ENCODE measurements at regions not wholly inside any gene's neighbourhood (a gene's known extent, or its start where the extent isn't known, plus 50 kb on each side); places are given as distances from the start of the nearest gene placed in this dataset.
"Not testable (repeated sequence)": the region's sequence is repeated elsewhere in the genome, so short reads cannot be mapped to it uniquely, and the experiment has no call there.

DNA sequence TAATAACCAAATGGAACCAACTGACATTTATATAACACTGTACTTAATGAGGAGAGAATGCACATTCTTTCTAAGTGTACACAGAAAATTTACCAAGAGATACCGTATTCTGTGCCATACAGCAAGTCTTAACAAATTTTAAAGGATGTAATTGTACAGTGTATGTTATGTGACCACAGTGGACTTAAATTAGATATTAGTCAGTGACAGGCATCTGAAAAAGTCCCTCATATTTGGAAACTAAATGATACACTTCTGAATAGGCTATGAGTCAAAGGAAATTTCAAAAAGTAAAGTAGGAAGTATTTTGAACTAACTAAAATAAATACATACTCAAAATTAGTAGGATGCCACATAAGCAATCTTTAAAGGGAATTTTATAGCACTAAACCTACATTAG lies 59.6 kb upstream of the P3H2 start:
- no peak for DNase-seq (ENCODE audit: low read depth)
- no peak overlapping the region for H3K4me3 ChIP-seq (ENCODE audit: low read depth, low read length)
- TF ChIP-seq, protein P1, sequence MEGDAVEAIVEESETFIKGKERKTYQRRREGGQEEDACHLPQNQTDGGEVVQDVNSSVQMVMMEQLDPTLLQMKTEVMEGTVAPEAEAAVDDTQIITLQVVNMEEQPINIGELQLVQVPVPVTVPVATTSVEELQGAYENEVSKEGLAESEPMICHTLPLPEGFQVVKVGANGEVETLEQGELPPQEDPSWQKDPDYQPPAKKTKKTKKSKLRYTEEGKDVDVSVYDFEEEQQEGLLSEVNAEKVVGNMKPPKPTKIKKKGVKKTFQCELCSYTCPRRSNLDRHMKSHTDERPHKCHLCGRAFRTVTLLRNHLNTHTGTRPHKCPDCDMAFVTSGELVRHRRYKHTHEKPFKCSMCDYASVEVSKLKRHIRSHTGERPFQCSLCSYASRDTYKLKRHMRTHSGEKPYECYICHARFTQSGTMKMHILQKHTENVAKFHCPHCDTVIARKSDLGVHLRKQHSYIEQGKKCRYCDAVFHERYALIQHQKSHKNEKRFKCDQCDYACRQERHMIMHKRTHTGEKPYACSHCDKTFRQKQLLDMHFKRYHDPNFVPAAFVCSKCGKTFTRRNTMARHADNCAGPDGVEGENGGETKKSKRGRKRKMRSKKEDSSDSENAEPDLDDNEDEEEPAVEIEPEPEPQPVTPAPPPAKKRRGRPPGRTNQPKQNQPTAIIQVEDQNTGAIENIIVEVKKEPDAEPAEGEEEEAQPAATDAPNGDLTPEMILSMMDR (IDR thresholded peaks at IDR 0.05; ENCODE audit: control insufficient read depth, extremely low read depth, insufficient read depth), result no peak

DNA sequence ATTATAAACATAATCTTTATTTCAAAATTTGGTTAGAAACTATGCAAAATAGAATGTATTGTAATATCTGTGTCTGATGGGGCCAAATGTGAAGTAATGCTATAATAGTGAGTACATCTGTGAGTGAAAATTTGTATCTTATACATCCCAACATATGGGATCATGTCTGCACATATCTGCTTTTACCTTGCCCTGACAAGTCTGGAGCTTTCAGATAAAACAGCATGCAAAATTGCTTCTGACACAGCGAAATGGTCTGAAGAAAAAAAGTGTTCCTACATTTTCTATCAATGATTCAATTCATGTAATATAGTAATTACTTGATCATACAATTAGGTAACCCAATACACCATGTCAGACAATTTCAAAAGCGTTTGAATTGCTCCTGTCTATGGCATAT lies 58.1 kb upstream of the P3H2 start:
- TF ChIP-seq, protein P1 (IDR thresholded peaks at IDR 0.05; ENCODE audit: control insufficient read depth, extremely low read depth, insufficient read depth), result no peak
- H3K4me3 ChIP-seq (ENCODE audit: low read depth, low read length), result no peak overlapping the region
- DNase-seq (ENCODE audit: low read depth), result no peak

DNA sequence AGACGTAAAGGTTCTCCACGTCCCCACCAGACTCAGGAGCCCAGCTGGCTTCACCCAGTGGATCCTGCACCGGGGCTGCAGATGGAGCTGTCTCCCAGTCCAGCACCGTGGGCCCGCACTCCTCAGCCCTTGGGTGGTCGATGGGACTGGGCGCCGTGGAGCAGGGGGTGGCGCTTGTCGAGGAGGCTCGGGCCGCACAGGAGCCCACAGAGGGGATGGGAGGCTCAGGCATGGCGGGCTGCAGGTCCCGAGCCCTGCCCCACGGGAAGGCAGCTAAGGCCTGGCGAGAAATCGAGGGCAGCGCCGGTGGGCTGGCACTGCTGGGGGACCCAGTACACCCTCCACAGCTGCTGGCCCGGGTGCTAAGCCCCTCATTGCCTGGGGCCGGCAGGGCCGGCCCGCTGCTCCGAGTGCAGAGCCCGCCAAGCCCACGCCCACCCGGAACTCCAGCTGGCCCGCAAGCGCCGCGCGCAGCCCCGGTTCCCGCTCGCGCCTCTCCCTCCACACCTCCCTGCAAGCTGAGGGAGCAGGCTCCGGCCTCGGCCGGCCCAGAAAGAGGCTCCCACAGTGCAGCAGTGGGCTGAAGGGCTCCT lies 56.3 kb upstream of the P3H2 start:
- H3K4me3 ChIP-seq (ENCODE audit: low read depth, low read length); DNase-seq (ENCODE audit: low read depth): not testable (repeated sequence)

DNA sequence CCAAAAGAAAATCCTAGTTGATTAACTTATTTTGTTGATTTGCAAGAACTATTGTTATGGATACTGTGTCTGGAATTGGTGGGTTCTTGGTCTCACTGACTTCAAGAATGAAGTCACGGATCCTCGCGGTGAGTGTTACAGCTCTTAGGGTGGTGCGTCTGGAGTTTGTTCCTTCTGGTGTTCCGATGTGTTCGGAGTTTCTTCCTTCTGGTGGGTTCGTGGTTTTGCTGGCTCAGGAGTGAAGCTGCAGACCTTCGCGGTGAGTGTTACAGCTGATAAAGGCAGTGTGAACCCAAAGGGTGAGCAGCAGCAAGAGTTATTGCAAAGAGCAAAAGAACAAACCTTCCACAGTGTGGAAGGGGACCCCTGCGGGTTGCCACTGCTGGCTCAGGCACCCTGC lies 55.4 kb upstream of the P3H2 start:
- not testable (repeated sequence) for H3K4me3 ChIP-seq (ENCODE audit: low read depth, low read length); DNase-seq (ENCODE audit: low read depth)

DNA sequence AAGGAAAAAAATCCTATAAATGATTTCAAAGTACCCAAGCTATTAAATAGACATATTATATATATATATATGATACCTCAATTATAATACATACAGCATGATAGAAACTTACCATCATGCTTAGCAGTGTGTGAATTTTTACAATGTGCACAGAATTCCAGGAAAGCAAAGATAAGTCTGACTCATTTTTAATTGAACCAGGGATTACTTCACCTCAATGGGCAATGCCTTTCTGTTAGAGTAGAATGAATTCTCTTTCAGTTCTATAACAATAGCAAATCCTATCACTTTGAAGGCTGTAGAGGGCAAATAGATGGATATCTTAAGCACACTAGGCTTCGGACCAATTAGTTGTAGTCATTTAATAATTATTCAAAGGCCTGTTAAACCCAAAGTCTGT lies 54.8 kb upstream of the P3H2 start:
- no peak overlapping the region for H3K4me3 ChIP-seq (ENCODE audit: low read depth, low read length)
- TF ChIP-seq, protein P1 (IDR thresholded peaks at IDR 0.05; ENCODE audit: control insufficient read depth, extremely low read depth, insufficient read depth), result no peak
- DNase-seq (ENCODE audit: low read depth), result no peak

DNA sequence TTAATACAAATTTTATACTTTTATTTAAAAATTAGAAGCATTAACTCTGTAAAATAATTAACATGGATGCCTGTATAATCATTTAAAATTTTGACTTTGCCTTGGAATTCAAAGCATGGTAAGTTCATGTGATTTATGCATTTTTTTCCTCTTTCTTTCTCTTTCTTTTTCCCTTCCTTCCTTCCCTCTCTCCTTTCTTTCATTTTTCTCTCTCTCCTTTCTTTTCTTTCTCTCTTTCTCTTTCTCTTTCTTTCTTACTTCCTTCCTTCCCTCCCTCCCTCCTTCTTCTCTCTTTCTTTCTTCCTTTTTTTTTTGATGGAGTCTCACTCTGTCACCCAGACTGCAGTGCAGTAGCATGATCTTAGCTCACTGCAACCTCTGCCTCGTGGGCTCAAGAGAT lies 53.8 kb upstream of the P3H2 start:
- no peak overlapping the region for H3K4me3 ChIP-seq (ENCODE audit: low read depth, low read length)
- TF ChIP-seq, protein P1 (IDR thresholded peaks at IDR 0.05; ENCODE audit: control insufficient read depth, extremely low read depth, insufficient read depth), result no peak
- no peak for DNase-seq (ENCODE audit: low read depth)

DNA sequence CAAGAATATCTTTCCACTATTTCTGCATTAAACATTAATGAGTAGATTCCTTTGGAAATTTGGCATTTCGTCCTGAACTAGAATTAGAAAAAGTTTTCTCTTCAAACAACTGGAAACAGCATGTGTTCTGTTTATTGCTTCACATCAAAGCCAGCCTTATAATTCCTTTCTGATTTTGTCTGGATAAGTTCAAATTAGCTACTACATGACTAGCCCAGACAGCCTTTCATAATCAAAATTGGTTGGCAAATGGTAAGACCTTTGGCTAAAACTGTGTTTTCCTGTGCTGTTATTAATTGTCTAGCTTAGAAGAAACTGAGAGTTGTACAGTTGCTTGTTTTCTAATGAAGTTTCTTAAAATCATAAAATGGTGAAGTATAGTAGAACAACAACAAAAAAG lies 52.7 kb upstream of the P3H2 start:
- TF ChIP-seq, protein P1 (IDR thresholded peaks at IDR 0.05; ENCODE audit: control insufficient read depth, extremely low read depth, insufficient read depth), result no peak
- no peak overlapping the region for H3K4me3 ChIP-seq (ENCODE audit: low read depth, low read length)
- no peak for DNase-seq (ENCODE audit: low read depth)

DNA sequence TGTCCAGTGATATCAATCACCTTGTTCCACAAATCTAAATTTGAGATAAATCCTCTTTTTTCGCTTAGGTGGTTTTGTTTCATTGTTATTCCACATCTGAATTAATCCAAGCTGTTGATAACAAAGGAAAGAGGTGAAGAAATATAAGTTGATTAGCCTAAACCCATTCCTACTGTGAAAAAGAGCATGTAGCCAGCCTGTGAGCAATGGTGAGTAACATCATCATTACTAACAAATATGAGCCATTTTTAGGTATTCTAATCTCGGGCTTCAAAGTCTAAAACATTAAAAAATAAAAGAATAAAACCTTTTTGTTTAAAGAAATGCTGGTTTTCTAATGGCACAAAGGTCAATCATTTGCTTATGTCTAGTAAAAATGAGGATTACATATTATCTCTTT lies 52.1 kb upstream of the P3H2 start:
- TF ChIP-seq, protein P1 (IDR thresholded peaks at IDR 0.05; ENCODE audit: control insufficient read depth, extremely low read depth, insufficient read depth), result no peak
- DNase-seq (ENCODE audit: low read depth), result no peak
- no peak overlapping the region for H3K4me3 ChIP-seq (ENCODE audit: low read depth, low read length)

Measured in LNCaP clone FGC (cell line).